HG03575 (cell line): ENCODE measurements at regions not wholly inside any gene's neighbourhood (a gene's known extent, or its start where the extent isn't known, plus 50 kb on each side); places are given as distances from the start of the nearest gene placed in this dataset.
"Not testable (repeated sequence)": the region's sequence is repeated elsewhere in the genome, so short reads cannot be mapped to it uniquely, and the experiment has no call there.

ENCODE experiments used
- ATAC-seq: cut with Tn5 transposase; IDR thresholded peaks from one replicate; pipeline ENCODE4 v1.9.1; 2021; ENCODE audit not compliant: unreplicated experiment, insufficient number of reproducible peaks, low FRiP score; ENCODE audit errors: extremely low read depth

DNA sequence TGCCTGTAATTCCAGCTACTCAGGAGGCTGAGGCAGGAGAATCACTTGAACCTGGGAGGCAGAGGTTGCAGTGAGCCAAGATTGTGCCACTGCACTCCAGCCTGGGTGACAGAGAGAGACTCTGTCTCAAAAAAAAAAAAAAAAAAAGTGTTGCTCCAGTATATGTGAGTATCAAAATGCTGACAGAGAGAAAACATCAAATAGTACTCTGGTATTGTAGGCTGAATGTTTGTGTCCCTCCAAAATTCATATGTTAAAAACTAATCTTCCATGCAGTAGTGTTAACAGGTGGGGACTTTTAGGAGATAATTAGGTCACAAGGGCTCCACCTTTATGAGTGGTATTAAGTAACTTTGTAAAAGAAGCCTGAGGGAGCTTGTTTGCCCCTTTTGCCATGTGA lies 67.4 kb upstream of the KLF7 start:
- ATAC-seq, result not testable (repeated sequence)

- no peak for ATAC-seq
These were observed 68.0 kb upstream of the KLF7 start for GRCh38 chr2:207233731-207234130.

- no peak for ATAC-seq
These were observed 69.9 kb upstream of the KLF7 start for GRCh38 chr2:207235621-207236020.

GRCh38 chr2:207236156-207236935 lies 70.6 kb upstream of the KLF7 start:
- ATAC-seq, result no peak

DNA sequence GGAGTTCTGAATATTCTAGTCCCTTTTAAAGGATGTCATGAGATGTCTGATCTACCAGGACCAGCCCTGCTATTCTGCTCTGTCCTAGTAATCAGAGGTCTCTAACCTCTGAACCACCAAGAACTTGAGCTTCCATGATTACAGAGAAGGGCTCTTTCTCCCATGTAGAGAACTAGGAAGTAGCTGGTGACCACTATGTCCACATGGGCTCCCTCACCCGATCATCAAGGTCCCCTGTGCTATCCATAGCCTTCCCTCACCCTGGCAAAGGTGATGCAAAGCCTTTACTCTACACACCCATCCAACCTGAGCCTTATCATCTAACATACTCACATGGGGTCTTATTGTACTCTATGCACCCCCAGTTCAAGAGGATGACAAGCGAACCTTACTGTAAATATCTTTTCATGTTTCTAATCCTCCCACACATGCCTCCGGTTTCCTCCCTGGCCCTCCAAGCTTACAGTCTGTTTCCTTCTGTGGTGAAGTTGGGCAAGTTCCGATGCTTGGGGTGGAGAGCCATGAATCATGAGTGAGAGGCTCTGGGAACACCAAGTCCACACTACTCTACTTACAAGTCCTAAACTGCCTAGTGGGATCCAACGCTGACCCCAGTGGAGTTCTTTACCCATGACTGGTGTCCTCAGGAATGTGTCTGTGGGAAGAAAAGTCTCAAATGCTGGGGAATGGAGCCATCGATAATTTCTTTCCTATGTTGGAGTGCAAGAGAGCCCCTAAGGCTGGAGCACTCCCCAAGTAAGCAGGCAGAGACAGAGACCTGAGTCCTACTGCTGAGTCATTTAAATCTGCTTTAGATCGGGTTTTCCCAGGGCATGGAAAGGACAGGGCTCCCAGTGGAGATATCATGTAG lies 73.3 kb upstream of the KLF7 start:
- ATAC-seq, result no peak

DNA sequence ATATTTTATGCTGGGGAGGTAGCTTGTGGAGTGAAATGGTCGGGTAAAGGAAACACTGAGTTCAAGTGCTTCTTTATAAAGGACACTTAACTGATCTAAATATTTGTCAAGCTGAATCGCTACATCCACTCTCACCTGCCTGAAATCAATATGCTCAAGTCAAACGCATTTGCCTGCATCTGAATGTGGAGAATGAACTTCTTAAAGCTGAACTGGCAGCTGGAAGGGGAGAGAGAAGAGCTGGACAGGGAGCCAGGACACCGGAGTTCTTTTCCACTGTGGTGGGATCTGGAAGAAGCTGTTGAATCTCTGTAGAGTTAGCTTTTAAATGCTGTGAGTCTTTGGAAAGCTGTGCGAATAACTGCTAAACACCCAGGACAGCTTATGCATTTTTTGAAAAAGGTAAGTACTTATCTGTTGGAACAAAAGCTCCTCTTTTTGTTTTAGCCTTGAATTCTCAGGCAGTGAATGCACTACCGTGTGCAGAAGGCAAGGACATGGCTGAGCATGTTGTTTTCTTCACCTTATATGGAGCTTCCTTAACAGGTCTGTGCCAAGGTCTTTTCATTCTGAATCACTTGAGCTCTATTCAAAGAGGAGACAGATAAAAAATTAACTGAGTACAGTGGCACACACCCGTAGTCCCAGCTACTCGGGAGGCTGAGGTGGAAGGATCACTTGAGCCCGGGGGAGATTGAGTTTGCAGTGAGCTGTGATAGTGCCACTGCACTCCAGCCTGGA lies 74.2 kb upstream of the KLF7 start:
- no peak for ATAC-seq

GRCh38 chr2:207240649-207241048 lies 74.9 kb upstream of the KLF7 start:
- ATAC-seq, result no peak

DNA sequence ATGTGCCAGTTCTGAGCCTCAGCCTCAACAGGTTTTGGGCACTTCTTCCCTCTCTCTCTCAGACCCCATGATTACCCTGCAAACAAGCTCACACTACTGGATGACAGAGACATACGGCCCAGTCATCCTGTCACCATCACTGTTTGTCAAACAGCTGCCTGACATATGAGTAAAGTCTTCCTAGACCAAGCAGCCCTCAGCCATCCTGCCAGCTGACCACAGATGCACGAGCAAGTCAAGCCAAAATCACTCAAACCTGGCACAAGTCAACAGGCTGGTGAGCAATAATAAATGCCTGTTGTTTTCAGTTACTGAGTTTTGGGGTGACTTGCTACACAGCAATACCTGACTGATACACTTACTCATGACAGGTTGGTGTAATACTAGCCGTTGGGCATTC lies 75.5 kb upstream of the KLF7 start:
- no peak for ATAC-seq

DNA sequence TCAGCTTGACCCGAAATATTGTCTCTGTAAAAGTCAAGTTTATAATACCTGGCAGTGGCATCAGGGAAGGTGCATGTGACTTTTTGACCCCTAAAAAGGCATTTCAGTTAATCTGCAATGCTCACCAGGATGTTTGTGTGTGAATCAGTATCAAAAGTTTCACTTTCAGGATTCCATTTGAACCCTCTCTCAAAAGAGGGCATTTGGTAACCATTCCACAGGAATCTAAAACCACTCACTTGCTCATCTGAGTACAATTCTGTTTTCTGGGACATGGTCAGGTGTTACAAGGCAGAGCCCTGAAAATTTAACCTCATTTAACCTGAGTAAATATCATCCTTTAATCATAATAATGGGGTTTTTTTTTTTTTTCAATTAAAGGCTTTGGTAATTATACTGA lies 77.9 kb upstream of the KLF7 start:
- ATAC-seq, result no peak

- ATAC-seq, result no peak
These were observed 79.5 kb upstream of the KLF7 start for GRCh38 chr2:207244971-207245925.

GRCh38 chr2:207248702-207249377 lies 83.1 kb upstream of the KLF7 start:
- no peak for ATAC-seq

DNA sequence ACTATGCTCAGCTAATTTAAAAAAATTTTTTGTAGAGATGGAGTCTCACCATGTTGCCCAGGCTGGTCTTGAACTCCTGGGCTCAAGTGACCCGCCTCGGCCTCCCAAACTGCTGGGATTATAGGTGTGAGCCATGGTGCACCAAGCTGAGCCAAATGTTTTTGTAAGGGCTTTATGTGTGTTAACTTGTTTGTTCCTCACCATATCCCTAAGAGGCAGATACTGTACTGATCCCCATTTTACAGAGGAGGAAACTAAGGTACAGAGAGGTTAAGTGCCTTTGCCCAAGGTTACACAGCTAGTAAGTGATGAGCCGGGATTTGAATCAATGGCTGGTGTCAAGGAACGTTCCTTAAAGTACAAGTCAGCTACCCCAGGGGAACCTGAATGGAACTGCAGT lies 85.3 kb upstream of the KLF7 start:
- ATAC-seq, result no peak

DNA sequence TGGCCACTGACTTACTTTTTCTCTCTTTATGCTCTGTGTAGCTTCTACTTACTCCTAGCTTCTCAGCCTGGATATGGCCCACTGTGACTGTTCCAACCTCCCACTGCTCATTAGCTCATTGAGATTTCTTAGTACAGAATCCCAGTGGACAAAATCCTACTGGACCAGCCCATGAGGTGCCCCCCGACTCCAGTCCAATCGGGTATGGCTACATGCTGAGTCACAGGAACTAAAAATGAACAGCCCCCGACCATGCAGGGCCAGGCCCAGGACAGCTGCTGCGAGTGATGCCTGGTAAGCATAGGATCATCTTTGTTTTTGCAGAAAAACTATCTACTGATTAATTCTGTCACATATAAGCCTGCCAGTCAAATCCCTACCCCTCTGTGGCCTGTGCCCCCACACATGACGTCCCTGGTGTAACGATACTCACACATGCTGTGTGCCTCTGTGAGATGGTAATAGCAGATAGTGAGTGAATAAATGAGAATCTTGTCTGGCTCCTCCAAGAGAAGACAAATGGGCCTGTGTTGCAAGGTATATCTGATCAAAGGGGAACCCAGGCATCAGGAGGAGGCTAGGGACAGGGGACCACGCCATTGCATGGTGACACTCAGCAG lies 85.9 kb upstream of the KLF7 start:
- ATAC-seq, result no peak

DNA sequence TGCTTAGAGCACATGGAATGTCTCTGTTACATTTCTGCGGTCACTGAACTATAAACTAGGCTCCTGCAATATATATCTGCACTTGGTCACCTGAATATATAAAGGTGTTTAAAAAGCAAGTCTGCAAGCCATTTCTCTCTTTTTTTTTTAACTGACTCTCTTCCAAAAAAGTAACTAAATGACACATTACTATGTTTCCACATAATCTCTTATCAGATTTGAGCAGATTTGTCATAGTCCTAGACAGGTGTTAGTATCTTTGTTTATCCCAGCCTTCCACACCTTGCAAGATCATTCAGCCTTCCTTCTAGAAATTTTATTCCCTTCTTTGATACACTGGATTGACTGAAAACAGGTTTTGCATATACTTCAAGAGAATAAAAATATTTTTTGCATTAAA lies 86.7 kb upstream of the KLF7 start:
- ATAC-seq, result no peak

- ATAC-seq, result no peak
These were observed 87.4 kb upstream of the KLF7 start for GRCh38 chr2:207252979-207253645.

- no peak for ATAC-seq
These were observed 88.1 kb upstream of the KLF7 start for GRCh38 chr2:207253666-207254345.
